ENCODE measurements at regions not wholly inside any gene's neighbourhood (a gene's known extent, or its start where the extent isn't known, plus 50 kb on each side); places are given as distances from the start of the nearest gene placed in this dataset.

DNA sequence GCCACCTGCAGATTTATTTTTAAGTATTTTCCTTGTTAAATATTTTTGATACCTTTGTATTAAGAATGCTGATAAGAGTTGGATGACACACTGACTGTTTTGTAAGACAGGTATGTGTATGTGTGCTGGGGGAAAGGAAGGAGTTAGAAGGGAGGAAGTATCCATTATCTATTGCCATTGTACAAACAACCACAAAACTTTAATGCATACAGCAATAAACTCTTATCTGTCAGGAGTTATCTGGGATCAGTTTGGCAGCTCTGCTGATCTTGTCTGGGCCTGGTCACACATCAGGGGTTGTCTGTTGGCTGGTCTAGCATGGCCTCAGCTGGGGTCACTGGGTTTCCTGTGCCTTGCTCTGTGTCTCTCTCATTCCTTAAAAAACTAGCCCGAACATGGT is 423.9 kb upstream of the USP24 start:
- Histone ChIP-seq H3K9me3 (ENCODE audit: insufficient read depth, low read depth, low read length) (peaks cover 1% of the 10 kb centered on the region), H3K18ac (ENCODE audit: low read length) (no peak overlapping the region), H2AFZ (ENCODE audit: insufficient read depth, low read length, poor library complexity) (no peak overlapping the region), H3K14ac (ENCODE audit: low read length) (no peak overlapping the region), H3K4me2 (ENCODE audit: low read length) (no peak overlapping the region), H2AK5ac (ENCODE audit: low read length) (no peak overlapping the region), H3K4me1 (ENCODE audit: control insufficient read depth in 1 of 2, insufficient read depth in 2 of 2, low read length in 2 of 2) (peaks cover 10 to 16% of the 10 kb centered on the region in 2 experiments), H2BK120ac (ENCODE audit: insufficient read depth, low read length, poor library complexity) (no peak overlapping the region), H4K8ac (ENCODE audit: low read depth, low read length) (no peak overlapping the region), H2BK5ac (ENCODE audit: low read depth, low read length, poor library complexity) (no peak overlapping the region), H3K79me2 (ENCODE audit: control insufficient read depth, insufficient read depth, low read length, poor library complexity) (no peaks in the 10 kb centered on the region), H3K79me1 (ENCODE audit: low read length) (peaks cover 17% of the 10 kb centered on the region), H3K27me3 (ENCODE audit: insufficient read depth, low read length) (no peaks in the 10 kb centered on the region), H2BK12ac (ENCODE audit: low read length) (no peak overlapping the region), H3K4me3 (ENCODE audit: low read depth, low read length) (no peak overlapping the region), H4K91ac (ENCODE audit: low read depth, low read length) (peak overlapping the region; percentile 55), H3K23ac (ENCODE audit: low read length) (no peak overlapping the region), H3K4ac (ENCODE audit: low read depth, low read length) (no peak overlapping the region), H3K9ac (ENCODE audit: low read length) (no peak overlapping the region), H3K27ac (ENCODE audit: low read depth, low read length) (no peak overlapping the region), H4K12ac (ENCODE audit: low read depth, low read length) (no peak overlapping the region), H3K36me3 (ENCODE audit: control insufficient read depth in 1 of 2, insufficient read depth in 2 of 2, low read length in 2 of 2) (no peaks in the 10 kb centered on the region)
- DNase-seq: peak; percentile 56 to 87
- no CpG with 5 or more reads among the region's 1 CpG for WGBS (ENCODE audit: extremely low coverage, insufficient coverage, insufficient read length)

DNA sequence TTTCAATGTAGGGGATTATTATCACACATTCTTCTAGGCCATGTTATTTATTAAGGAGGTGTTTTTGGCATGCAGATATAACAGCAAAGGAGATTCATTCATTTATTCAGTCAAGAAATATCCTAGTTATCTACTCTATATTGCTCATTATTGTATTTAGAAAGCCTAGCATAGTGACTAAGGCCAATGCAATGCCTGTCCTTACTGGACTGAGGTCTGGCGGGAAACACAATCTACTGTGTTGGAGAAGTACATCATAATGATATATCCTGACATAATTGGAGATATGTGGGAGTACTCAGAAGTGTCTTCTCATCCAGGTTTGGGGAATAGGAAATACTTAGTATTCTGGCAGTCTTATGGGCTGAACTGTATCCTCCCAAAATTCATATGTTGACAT is 421.5 kb upstream of the USP24 start:
- H3K79me2 ChIP-seq (ENCODE audit: control insufficient read depth, insufficient read depth, low read length, poor library complexity): no peaks in the 10 kb centered on the region
- no peak overlapping the region for H3K18ac ChIP-seq (ENCODE audit: low read length)
- WGBS (ENCODE audit: extremely low coverage, insufficient coverage, insufficient read length): no CpG with 5 or more reads among the region's 1 CpG
- H3K4ac ChIP-seq (ENCODE audit: low read depth, low read length): no peak overlapping the region
- H3K14ac ChIP-seq (ENCODE audit: low read length): no peak overlapping the region
- no peak overlapping the region for H2BK12ac ChIP-seq (ENCODE audit: low read length)
- no peak overlapping the region for H2AFZ ChIP-seq (ENCODE audit: insufficient read depth, low read length, poor library complexity)
- no peak overlapping the region for H3K4me2 ChIP-seq (ENCODE audit: low read length)
- no peak overlapping the region for H3K23ac ChIP-seq (ENCODE audit: low read length)
- no peak overlapping the region for H2BK5ac ChIP-seq (ENCODE audit: low read depth, low read length, poor library complexity)
- H3K36me3 ChIP-seq (ENCODE audit: control insufficient read depth in 1 of 2, insufficient read depth in 2 of 2, low read length in 2 of 2): no peaks in the 10 kb centered on the region
- peak; percentile 10 to 52 for DNase-seq
- H4K12ac ChIP-seq (ENCODE audit: low read depth, low read length): no peak overlapping the region
- H3K4me1 ChIP-seq (ENCODE audit: control insufficient read depth in 1 of 2, insufficient read depth in 2 of 2, low read length in 2 of 2): peaks cover 13 to 22% of the 10 kb centered on the region in 2 experiments
- no peaks in the 10 kb centered on the region for H3K27me3 ChIP-seq (ENCODE audit: insufficient read depth, low read length)
- H2BK120ac ChIP-seq (ENCODE audit: insufficient read depth, low read length, poor library complexity): no peak overlapping the region
- no peak overlapping the region for H2AK5ac ChIP-seq (ENCODE audit: low read length)
- H3K4me3 ChIP-seq (ENCODE audit: low read depth, low read length): no peak overlapping the region
- H3K27ac ChIP-seq (ENCODE audit: low read depth, low read length): no peak overlapping the region
- peaks cover 21% of the 10 kb centered on the region for H3K79me1 ChIP-seq (ENCODE audit: low read length)
- H4K91ac ChIP-seq (ENCODE audit: low read depth, low read length): no peak overlapping the region
- no peak overlapping the region for H4K8ac ChIP-seq (ENCODE audit: low read depth, low read length)
- H3K9ac ChIP-seq (ENCODE audit: low read length): no peak overlapping the region
- H3K9me3 ChIP-seq (ENCODE audit: insufficient read depth, low read depth, low read length): peaks cover 1% of the 10 kb centered on the region

DNA sequence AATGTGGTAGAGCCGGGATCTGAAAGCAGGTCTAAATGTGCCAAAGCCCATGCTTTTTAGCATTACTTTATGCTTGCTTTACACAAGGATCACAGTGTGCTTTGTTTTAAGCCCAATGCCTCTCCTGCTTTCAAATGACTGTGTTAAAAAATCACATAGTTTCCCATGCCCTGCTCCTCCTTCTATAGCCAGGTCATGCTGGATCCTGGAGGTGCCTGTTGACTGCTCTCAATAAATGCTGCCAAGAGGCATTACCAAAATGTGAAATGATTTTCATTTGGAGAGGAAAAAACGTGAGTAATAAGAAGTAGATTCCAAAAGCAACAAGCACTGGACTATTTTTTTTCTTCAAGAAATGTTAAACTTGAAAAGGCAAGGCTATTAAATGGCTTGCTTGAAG is 420.7 kb upstream of the USP24 start:
- no peaks in the 10 kb centered on the region for H3K36me3 ChIP-seq (ENCODE audit: control insufficient read depth in 1 of 2, insufficient read depth in 2 of 2, low read length in 2 of 2)
- H3K27ac ChIP-seq (ENCODE audit: low read depth, low read length): no peak overlapping the region
- H3K79me2 ChIP-seq (ENCODE audit: control insufficient read depth, insufficient read depth, low read length, poor library complexity): no peaks in the 10 kb centered on the region
- no peak overlapping the region for H2BK5ac ChIP-seq (ENCODE audit: low read depth, low read length, poor library complexity)
- H3K4me1 ChIP-seq (ENCODE audit: control insufficient read depth in 1 of 2, insufficient read depth in 2 of 2, low read length in 2 of 2): peaks cover 12 to 18% of the 10 kb centered on the region in 2 experiments
- H3K9me3 ChIP-seq (ENCODE audit: insufficient read depth, low read depth, low read length): peaks cover 1% of the 10 kb centered on the region
- no peak overlapping the region for H3K14ac ChIP-seq (ENCODE audit: low read length)
- H3K4me3 ChIP-seq (ENCODE audit: low read depth, low read length): no peak overlapping the region
- no peak overlapping the region for H2BK12ac ChIP-seq (ENCODE audit: low read length)
- no peak overlapping the region for H2AFZ ChIP-seq (ENCODE audit: insufficient read depth, low read length, poor library complexity)
- peak overlapping the region; percentile 54 for H2BK120ac ChIP-seq (ENCODE audit: insufficient read depth, low read length, poor library complexity)
- no peak overlapping the region for H3K4me2 ChIP-seq (ENCODE audit: low read length)
- H3K79me1 ChIP-seq (ENCODE audit: low read length): peaks cover 17% of the 10 kb centered on the region
- peak overlapping the region; percentile 27 for H4K91ac ChIP-seq (ENCODE audit: low read depth, low read length)
- no peak overlapping the region for H2AK5ac ChIP-seq (ENCODE audit: low read length)
- no peak for DNase-seq
- no peak overlapping the region for H4K8ac ChIP-seq (ENCODE audit: low read depth, low read length)
- no peak overlapping the region for H3K23ac ChIP-seq (ENCODE audit: low read length)
- no peaks in the 10 kb centered on the region for H3K27me3 ChIP-seq (ENCODE audit: insufficient read depth, low read length)
- no peak overlapping the region for H3K9ac ChIP-seq (ENCODE audit: low read length)
- no CpG with 5 or more reads among the region's 2 CpGs for WGBS (ENCODE audit: extremely low coverage, insufficient coverage, insufficient read length)
- no peak overlapping the region for H4K12ac ChIP-seq (ENCODE audit: low read depth, low read length)
- no peak overlapping the region for H3K18ac ChIP-seq (ENCODE audit: low read length)
- no peak overlapping the region for H3K4ac ChIP-seq (ENCODE audit: low read depth, low read length)

DNA sequence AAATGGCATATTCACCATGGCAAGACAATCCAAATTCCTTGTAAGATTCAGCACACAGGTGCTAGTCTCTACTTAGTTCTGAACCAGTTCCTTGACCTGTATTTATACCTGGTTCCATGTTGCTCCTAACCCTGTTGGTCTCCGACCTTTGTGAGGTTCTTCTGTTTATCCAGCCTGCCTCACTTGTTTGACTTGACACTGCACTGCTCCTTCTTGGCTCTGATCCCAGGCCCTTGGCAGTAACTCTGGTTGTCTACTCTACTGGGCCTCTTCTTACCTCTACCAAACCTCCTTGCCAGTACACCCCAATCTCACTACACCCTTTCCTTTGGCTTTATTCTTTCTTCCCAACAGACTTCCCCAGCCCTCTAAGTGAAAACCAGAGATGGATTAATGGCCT is 419.4 kb upstream of the USP24 start:
- Histone ChIP-seq H3K9ac (ENCODE audit: low read length) (no peak overlapping the region), H3K23ac (ENCODE audit: low read length) (no peak overlapping the region)
- WGBS (ENCODE audit: extremely low coverage, insufficient coverage, insufficient read length): no CpG with 5 or more reads among the region's 1 CpG

More for the DNA sequence above, 419.4 kb upstream of the USP24 start:
- Histone ChIP-seq H2BK12ac (ENCODE audit: low read length) (peak overlapping the region; percentile 70), H3K14ac (ENCODE audit: low read length) (no peak overlapping the region), H3K4ac (ENCODE audit: low read depth, low read length) (no peak overlapping the region), H3K4me1 (ENCODE audit: control insufficient read depth in 1 of 2, insufficient read depth in 2 of 2, low read length in 2 of 2) (peaks cover 8 to 13% of the 10 kb centered on the region in 2 experiments), H3K9me3 (ENCODE audit: insufficient read depth, low read depth, low read length) (peaks cover 1% of the 10 kb centered on the region), H4K12ac (ENCODE audit: low read depth, low read length) (no peak overlapping the region), H4K91ac (ENCODE audit: low read depth, low read length) (peak overlapping the region; percentile 11), H2AFZ (ENCODE audit: insufficient read depth, low read length, poor library complexity) (no peak overlapping the region), H2BK120ac (ENCODE audit: insufficient read depth, low read length, poor library complexity) (no peak overlapping the region), H2AK5ac (ENCODE audit: low read length) (no peak overlapping the region), H3K79me1 (ENCODE audit: low read length) (peaks cover 12% of the 10 kb centered on the region), H4K8ac (ENCODE audit: low read depth, low read length) (no peak overlapping the region), H3K18ac (ENCODE audit: low read length) (no peak overlapping the region), H3K36me3 (ENCODE audit: control insufficient read depth in 1 of 2, insufficient read depth in 2 of 2, low read length in 2 of 2) (no peaks in the 10 kb centered on the region), H3K4me2 (ENCODE audit: low read length) (no peak overlapping the region), H3K27ac (ENCODE audit: low read depth, low read length) (no peak overlapping the region), H2BK5ac (ENCODE audit: low read depth, low read length, poor library complexity) (no peak overlapping the region), H3K79me2 (ENCODE audit: control insufficient read depth, insufficient read depth, low read length, poor library complexity) (no peaks in the 10 kb centered on the region), H3K27me3 (ENCODE audit: insufficient read depth, low read length) (no peaks in the 10 kb centered on the region), H3K4me3 (ENCODE audit: low read depth, low read length) (no peak overlapping the region)
- DNase-seq: no peak

Data from trophoblast cell (in vitro differentiated cells and primary cell).